ENCODE measurements at regions not wholly inside any gene's neighbourhood (a gene's known extent, or its start where the extent isn't known, plus 50 kb on each side); places are given as distances from the start of the nearest gene placed in this dataset.

DNA sequence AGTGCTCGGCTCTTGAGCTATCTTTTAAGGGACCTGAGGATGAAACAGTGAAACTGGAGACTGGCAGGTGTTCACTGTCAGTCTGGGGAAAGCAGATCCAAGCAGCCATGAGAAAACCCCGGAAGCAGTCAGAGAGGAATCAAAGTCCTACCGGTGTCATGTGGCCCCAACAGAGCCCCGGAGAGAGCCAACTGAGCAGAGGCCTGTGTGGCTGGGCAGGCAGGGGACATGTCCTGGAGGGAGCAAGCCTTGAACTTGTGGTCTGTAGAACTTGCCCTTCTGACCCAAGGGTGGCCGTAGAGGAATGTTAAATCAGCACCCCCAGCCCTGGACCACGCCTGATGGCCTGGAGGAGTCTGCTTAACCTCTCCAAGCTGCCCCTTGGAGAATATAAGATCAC, 113.7 kb upstream of the ZNF507 start:
- H3K9me2 ChIP-seq (replicated peaks; ENCODE audit: insufficient read depth) = no peaks in the 10 kb centered on the region
- no peak for TF ChIP-seq EZH2phosphoT487 (IDR thresholded peaks at IDR 0.05; ENCODE audit: low read depth, severe bottlenecking, unreplicated experiment)
- TF ChIP-seq EZH2 (IDR thresholded peaks at IDR 0.05; ENCODE audit: borderline replicate concordance) = no peak
- WGBS (ENCODE audit: low lambda C conversion rate, missing lambda C conversion rate) = 90% methylated on average over 6 of the region's 6 CpGs
- no peaks in the 10 kb centered on the region for H3K36me3 ChIP-seq (replicated peaks; ENCODE audit: insufficient read depth, low read depth)
- no peak overlapping the region for H3K4me3 ChIP-seq
- no peaks in the 10 kb centered on the region for H4K20me1 ChIP-seq (ENCODE audit: insufficient read depth, poor library complexity, severe bottlenecking)
- no peak for DNase-seq (ENCODE audit: low spot score)
- H3K9me3 ChIP-seq (ENCODE audit: low read depth) = no peaks in the 10 kb centered on the region
- H3K27me3 ChIP-seq = peaks cover 11% of the 10 kb centered on the region
- H3K4me2 ChIP-seq = no peak overlapping the region
- H2AFZ ChIP-seq = no peak overlapping the region
- H3K27ac ChIP-seq = no peak overlapping the region
- no peaks in the 10 kb centered on the region for H3K4me1 ChIP-seq (ENCODE audit: insufficient read depth)
- H3K79me2 ChIP-seq = no peaks in the 10 kb centered on the region

- Histone ChIP-seq H3K4me3 (no peak overlapping the region), H3K4me2 (no peak overlapping the region), H3K27me3 (peaks cover 10% of the 10 kb centered on the region), H3K9me3 (ENCODE audit: low read depth) (no peaks in the 10 kb centered on the region), H3K36me3 (replicated peaks; ENCODE audit: insufficient read depth, low read depth) (no peaks in the 10 kb centered on the region), H4K20me1 (ENCODE audit: insufficient read depth, poor library complexity, severe bottlenecking) (no peaks in the 10 kb centered on the region), H3K79me2 (no peaks in the 10 kb centered on the region), H2AFZ (no peak overlapping the region), H3K9me2 (replicated peaks; ENCODE audit: insufficient read depth) (no peaks in the 10 kb centered on the region), H3K27ac (no peak overlapping the region), H3K4me1 (ENCODE audit: insufficient read depth) (no peaks in the 10 kb centered on the region)
- no peak for DNase-seq (ENCODE audit: low spot score)
- 87% methylated on average over 8 of the region's 8 CpGs for WGBS (ENCODE audit: low lambda C conversion rate, missing lambda C conversion rate)
- TF ChIP-seq EZH2phosphoT487 (IDR thresholded peaks at IDR 0.05; ENCODE audit: low read depth, severe bottlenecking, unreplicated experiment) (no peak), EZH2 (IDR thresholded peaks at IDR 0.05; ENCODE audit: borderline replicate concordance) (no peak), CTCF (IDR thresholded peaks at IDR 0.05; ENCODE audit: poor library complexity) (no peak)
Measured at GRCh38 chr19:32232449-32232848, 113.0 kb upstream of the ZNF507 start.

DNA sequence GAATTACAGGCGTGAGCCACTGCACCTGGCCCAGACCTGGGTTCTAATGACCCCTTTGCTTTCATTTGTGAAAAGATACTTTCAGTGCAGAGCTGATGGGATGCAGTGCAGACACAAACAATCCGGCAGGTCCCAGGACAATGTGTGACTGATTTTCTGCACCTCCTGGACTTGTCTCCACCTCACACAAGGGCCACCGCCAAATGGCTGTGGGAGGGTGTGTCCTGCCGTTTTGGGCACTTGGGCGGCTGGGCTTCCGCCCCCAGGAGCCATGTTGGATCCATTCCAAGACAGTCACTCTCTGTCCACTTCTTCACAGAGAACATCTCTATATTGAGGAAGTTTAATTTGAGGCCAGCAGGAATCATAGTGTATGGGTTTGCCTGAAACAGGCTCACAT, 112.3 kb upstream of the ZNF507 start:
- TF ChIP-seq EZH2 (IDR thresholded peaks at IDR 0.05; ENCODE audit: borderline replicate concordance) (no peak), EZH2phosphoT487 (IDR thresholded peaks at IDR 0.05; ENCODE audit: low read depth, severe bottlenecking, unreplicated experiment) (no peak), CTCF (IDR thresholded peaks at IDR 0.05; ENCODE audit: poor library complexity) (no peak)
- Histone ChIP-seq H3K4me2 (no peak overlapping the region), H3K9me2 (replicated peaks; ENCODE audit: insufficient read depth) (no peaks in the 10 kb centered on the region), H3K4me3 (no peak overlapping the region), H3K9me3 (ENCODE audit: low read depth) (no peaks in the 10 kb centered on the region), H3K36me3 (replicated peaks; ENCODE audit: insufficient read depth, low read depth) (no peaks in the 10 kb centered on the region), H4K20me1 (ENCODE audit: insufficient read depth, poor library complexity, severe bottlenecking) (no peaks in the 10 kb centered on the region), H3K79me2 (no peaks in the 10 kb centered on the region), H3K4me1 (ENCODE audit: insufficient read depth) (no peaks in the 10 kb centered on the region), H2AFZ (no peak overlapping the region), H3K27ac (no peak overlapping the region), H3K27me3 (peaks cover 10% of the 10 kb centered on the region)
- DNase-seq (ENCODE audit: low spot score) = no peak
- WGBS (ENCODE audit: low lambda C conversion rate, missing lambda C conversion rate) = 89% methylated on average over 6 of the region's 6 CpGs

GRCh38 chr19:32233885-32234284, 111.5 kb upstream of the ZNF507 start:
- no peak overlapping the region for H3K4me3 ChIP-seq
- peaks cover 10% of the 10 kb centered on the region for H3K27me3 ChIP-seq
- H3K79me2 ChIP-seq = no peaks in the 10 kb centered on the region
- WGBS (ENCODE audit: low lambda C conversion rate, missing lambda C conversion rate) = 95% methylated on average over 4 of the region's 4 CpGs
- no peak for DNase-seq (ENCODE audit: low spot score)
- no peaks in the 10 kb centered on the region for H3K9me3 ChIP-seq (ENCODE audit: low read depth)
- H2AFZ ChIP-seq = no peak overlapping the region
- no peaks in the 10 kb centered on the region for H4K20me1 ChIP-seq (ENCODE audit: insufficient read depth, poor library complexity, severe bottlenecking)
- H3K27ac ChIP-seq = no peak overlapping the region
- H3K9me2 ChIP-seq (replicated peaks; ENCODE audit: insufficient read depth) = no peaks in the 10 kb centered on the region
- H3K36me3 ChIP-seq (replicated peaks; ENCODE audit: insufficient read depth, low read depth) = no peaks in the 10 kb centered on the region
- H3K4me2 ChIP-seq = no peak overlapping the region
- H3K4me1 ChIP-seq (ENCODE audit: insufficient read depth) = no peaks in the 10 kb centered on the region
- no peak for TF ChIP-seq EZH2phosphoT487 (IDR thresholded peaks at IDR 0.05; ENCODE audit: low read depth, severe bottlenecking, unreplicated experiment)
- no peak for TF ChIP-seq CTCF (IDR thresholded peaks at IDR 0.05; ENCODE audit: poor library complexity)
- TF ChIP-seq EZH2 (IDR thresholded peaks at IDR 0.05; ENCODE audit: borderline replicate concordance) = no peak
